Erythroblast (primary cell): ENCODE measurements at regions not wholly inside any gene's neighbourhood (a gene's known extent, or its start where the extent isn't known, plus 50 kb on each side); places are given as distances from the start of the nearest gene placed in this dataset.

Source experiments
- DNase-seq, 2 experiments: peaks; one replicate each; lab custom pipeline; 2025; lab: John Stamatoyannopoulos, UW
- GATA1 ChIP-seq: IDR thresholded peaks from 2 replicates; pipeline ENCODE4 v1.6.1; 2011; ENCODE audit warnings: low read depth, mild to moderate bottlenecking, control low read depth, low read length, moderate library complexity
- POLR2A ChIP-seq: IDR thresholded peaks from 2 replicates; pipeline ENCODE4 v1.6.1; 2011; ENCODE audit warnings: mild to moderate bottlenecking, low read length

DNA sequence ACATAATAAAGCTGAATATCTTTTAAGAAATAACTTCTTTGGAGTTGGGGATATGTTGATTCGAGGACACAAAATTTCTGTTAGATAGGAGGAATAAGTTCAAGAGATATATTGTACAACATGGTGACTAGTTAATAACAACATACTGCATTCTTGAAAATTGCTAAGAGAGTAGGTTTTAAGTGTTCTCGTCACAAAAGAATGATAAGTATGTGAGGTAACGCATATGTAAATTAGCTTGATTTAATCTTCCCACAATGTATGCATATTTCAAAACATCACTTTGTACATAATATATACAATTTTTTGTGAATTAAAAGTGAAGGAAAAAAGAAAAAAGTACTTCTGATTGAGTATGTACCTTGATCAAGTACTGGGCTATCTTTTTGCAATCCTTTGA, 428.0 kb upstream of the TRPC7 start:
- no peak for TF ChIP-seq POLR2A
- TF ChIP-seq GATA1: no peak
- DNase-seq: no peak

DNA sequence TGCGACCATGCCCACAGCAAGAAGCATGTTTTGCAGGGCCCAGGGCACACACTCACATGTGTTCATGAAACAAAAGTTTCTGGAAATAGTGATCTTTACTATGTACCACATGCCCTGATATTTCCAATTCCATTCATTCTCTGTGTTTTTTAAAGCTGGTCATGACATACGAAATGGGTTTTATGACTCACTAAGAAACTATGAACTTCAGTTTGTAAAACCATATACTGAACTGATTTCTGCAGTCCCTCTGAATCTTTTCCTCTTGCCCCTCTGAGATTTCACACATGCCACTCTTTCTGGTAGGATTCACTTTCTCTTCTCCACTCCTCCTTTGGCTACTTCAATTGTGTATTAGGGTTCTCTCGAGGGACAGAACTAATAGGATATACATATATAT, 416.1 kb upstream of the TRPC7 start:
- TF ChIP-seq GATA1: no peak
- TF ChIP-seq POLR2A: no peak
- DNase-seq: no peak

DNA sequence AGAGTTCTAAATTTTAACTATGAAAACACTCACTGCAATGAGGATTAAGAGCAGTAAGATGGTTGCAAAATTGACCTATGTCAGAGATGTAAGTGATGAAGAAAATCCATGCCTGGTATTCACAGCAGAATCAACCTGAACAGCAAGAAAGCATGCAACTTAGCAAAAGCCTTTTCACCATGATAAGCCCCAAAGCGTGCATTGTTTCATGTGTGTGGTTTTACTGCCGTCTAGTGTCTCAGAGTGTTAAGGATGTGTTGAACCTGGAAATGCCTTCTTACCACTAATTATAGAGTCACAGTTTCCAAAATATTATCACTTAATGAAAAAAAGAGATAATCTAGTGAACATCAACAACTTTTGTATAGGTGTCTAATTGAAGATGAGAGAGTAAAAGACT, 415.2 kb upstream of the TRPC7 start:
- no peak for DNase-seq

DNA sequence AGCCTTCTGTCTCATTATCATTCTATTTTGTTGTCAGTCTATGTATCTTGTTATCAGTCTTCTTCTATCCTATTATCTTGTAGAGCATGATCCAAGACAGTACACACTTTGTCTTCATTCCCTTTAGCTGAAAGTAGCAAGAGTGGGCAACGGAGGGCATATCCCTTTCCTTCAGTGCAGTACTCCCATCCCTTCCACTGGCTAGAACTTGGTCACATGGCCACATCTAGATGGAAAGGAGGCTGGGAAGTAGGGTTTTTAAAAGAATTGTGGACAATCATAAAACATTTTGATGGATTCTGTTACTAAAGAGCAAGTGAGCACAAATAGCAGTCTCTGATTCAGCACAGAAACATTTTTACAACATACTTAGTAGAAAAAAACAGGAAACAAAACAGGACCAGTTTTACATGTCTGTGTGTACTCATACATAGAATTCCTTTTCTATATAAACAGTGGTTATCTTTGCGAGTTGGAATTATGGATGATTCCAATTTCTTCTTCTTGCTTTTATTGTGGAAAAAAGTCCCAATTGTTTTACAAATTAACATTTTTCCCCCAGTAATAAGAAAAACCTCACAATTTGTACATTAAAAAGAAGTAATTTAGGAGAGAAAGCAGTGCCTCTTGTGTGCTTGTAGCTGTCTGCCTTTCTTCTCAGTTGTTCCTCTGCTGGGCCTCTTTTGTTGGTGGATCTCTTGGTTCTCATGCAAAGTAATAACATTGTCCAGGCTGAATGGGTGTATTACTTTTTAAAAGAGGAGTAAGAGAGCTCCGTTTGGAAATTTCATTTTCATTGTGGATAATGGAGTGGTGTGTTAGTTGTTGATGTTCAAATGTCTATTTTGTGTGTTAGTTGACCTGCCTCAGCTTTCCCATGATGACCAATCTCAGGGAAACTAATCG, 410.9 kb upstream of the TRPC7 start:
- DNase-seq: no peak
- TF ChIP-seq POLR2A (no peak), GATA1 (no peak)

More for the DNA sequence above, 415.2 kb upstream of the TRPC7 start:
- TF ChIP-seq GATA1 (no peak), POLR2A (no peak)

DNA sequence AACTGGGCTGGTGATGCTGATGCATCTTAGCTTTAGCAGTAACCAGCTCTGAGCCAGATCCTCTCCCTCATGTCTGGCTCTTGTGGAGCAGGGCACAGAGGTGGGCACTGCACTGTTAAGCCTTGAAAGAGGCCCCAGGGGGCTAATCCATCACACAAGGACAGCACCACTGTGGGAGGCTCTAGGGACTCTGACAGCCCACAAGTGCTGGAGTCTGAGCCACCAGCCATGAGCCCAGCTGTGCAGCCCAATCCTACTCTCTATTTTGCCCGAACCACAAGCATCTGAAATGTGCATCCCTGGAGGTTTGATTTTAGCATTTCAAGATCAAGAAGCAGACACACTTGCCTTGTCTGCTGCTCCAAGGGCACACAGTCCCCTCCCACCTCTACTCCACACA, 407.1 kb upstream of the TRPC7 start:
- no peak for DNase-seq
- TF ChIP-seq POLR2A (no peak), GATA1 (no peak)

DNA sequence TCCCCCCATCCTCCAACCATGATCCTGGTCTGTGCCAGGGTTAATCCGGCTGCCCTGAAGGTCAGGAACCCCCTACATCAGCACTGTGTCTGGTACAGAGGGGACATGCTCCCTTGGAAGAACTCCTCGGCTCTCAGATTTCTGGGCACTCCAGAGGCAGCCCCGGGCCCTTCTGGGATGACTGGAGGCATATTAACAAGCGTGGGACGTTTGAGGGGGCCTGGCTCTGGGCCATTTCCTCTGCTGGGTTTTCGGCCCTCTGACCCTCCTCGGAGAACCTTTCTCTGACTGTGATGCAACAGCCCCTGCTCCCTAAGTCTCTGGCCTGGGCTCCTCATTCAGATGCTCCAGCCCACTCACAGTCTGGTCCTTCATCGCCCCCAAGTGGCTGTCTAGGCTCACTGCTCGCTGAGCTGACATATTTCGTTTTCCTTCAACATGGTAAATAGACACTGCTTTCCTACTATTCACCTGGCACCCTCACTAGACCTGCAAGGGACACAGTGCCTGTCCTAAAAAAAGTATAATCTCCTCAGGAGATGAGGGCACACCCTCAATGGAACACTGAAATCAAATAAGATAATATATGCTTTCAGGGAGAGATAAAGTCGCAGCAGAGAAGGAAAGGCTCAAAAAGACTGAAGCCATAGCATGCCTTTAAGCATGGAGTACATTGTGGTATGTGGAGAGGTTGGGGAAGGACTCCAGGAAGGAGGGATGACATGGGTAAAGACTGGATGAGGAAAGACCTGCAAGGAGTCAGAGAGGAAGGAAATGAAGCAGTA, 404.7 kb upstream of the TRPC7 start:
- peak; percentile 36 to 58 for DNase-seq
- no peak for TF ChIP-seq GATA1
- no peak for TF ChIP-seq POLR2A

DNA sequence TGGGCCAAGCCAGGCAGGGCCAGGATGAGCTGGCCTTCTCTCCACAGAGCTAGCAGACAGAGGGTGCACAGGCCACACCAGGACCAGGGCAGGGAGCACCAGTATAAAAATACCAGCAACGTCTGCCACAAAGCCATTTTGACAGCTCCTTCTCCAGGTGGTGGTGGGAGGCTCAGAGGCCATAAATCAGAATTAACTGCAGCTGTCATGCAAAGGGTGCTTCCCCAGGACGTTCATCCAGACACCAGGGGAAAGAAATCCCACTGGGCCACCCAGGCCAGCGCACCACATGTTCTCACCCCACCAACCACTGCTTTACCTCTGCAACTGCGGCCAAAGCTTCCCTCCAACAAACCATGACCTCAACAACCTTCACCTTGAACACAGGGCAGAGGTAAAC, 403.7 kb upstream of the TRPC7 start:
- no peak for TF ChIP-seq GATA1
- no peak for TF ChIP-seq POLR2A
- DNase-seq: no peak

DNA sequence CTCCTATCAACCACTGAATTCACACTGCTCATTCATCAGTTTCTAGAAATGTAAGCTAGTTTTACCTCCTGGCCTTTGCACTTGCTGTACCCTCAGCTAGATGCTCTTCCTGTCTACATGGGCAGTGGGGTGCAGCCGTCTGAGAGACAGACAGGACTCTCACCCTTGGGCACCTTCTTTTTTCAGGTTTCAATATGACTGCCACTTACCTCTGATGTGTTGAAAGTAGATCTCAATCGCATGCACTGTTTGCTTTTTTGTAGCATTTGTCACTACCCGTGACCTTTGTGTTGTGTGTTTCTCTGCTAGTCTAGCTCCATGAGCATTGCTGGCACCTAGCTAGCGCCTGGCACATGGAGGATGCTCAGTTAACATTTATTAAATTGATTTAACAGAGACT, 403.1 kb upstream of the TRPC7 start:
- no peak for TF ChIP-seq POLR2A
- TF ChIP-seq GATA1: no peak

DNA sequence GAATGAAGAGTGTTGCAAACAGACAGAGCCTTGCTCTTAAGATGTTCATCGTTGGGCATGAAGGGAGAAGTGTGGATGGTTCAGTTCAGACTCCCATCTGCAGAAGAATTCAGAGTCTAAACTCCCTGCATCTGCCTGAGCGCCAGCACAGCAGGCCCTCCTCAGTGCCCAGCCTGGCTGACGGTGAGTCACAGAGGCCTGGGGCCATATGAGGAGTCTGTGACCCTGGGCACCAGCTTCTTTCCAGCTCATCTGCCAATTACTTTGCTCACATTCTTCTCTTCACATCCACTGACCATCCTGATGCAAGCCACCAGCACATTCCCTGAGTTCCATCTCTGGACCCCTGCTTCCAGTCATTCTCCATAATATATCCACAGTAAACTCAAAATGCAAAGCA, 401.1 kb upstream of the TRPC7 start:
- no peak for DNase-seq

More for the DNA sequence above, 403.1 kb upstream of the TRPC7 start:
- no peak for DNase-seq

DNA sequence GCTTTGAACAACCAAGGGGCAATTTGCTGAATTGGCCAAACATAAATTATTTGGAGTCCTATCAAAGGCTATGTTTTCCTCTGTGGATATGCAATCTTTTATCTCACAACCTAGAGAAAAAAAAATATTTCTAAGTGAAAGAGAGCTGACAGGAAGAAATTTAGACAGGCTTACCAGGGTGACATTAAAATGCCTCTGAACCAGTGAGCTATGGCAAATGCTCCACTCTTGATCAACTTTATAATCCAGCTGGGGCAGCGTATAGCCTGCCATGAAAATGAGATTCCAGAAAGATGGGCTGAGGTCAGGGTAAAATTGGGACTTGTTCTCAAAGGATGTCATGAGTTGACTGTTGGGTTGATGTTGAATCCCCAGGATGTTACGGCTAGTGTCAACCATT, 399.3 kb upstream of the TRPC7 start:
- no peak for DNase-seq
- TF ChIP-seq GATA1 (no peak), POLR2A (no peak)

More for the DNA sequence above, 401.1 kb upstream of the TRPC7 start:
- TF ChIP-seq GATA1 (no peak), POLR2A (no peak)

DNA sequence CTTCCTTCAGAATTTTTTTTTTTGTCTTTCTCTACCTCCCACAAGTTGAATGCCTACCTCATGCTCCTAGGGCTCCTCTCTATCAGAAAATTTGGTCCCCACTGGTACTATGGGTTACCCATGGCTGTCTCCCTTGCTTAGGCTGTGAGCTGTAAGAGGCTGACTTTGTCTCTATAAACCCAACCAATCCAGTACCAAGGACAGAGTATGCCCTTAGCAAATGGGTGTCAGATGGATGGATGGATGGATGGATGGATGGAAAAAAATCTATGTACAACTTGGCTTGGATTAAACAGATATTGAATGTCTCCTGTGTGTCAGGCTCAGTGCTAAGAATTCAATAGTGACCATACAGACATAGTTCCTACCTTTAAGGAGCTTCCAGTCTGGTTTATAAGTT, 398.2 kb upstream of the TRPC7 start:
- DNase-seq: no peak
- TF ChIP-seq POLR2A: no peak
- no peak for TF ChIP-seq GATA1

DNA sequence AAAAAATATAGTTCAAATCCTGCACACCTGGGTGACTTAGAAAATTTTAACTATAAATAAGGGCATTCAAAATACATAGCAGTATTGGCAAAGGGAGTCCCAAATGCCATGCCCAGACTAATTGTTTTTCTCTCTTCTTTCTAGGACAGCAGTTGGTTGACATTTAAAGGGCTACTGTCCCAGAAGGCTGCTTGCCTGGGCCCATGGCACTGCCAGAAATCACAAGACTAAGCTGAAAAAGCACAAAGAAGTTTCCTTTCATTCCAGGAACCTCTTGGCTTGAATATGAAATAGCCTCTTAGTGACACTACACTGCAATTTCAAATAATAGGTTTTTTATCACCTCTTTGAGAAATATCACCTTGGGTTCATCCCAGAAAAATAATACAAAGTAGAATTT, 388.9 kb upstream of the TRPC7 start:
- TF ChIP-seq POLR2A (no peak), GATA1 (no peak)
- DNase-seq: no peak

DNA sequence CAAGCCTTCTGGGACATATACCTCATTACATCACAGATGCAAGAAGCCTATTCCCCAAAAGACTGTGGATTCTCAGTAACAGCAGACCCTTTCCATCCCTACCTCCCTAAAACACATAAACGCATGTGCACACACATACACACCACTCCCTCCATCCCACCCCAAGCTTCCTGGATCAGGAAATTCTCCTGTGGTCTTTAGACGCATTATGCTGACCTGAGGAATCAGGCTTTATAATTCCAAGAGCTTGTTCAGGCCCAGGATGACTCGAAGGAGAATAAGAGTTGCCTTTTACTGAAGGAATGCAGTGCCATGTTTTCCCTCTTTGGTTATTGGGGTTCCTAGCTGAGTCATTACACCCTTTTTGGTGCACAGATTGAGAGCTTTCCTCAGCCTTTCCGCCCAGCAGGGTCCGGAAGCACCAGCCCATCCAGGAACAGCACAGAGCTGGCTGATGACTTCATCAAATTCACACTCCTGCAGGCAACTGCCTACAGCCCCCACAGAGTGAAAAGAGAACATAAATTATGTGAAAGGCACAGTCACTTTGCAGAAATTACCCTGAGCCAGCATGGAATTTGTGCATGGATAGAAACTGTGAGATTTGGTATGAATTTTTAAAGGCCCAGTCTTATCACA, 385.0 kb upstream of the TRPC7 start:
- TF ChIP-seq GATA1 (no peak), POLR2A (no peak)
- DNase-seq: no peak

DNA sequence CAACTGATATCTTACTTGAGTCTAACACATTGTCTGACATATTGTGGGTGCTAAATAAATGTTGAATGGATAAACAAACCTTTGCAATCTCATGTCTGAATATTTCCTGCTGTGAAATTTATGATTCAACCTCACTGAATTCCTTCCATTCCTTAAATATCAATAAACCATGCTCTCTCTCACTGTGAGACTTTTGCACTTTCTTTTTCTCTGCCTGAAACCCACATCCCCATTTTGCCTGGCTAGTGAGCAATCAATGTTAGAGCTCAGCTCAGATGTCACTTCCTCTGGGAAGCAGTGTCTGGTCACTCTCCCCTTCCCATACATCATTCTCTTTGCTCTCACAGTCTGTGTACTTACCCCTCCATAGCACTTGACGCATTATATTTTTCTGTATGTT, 383.7 kb upstream of the TRPC7 start:
- no peak for DNase-seq
- TF ChIP-seq POLR2A: no peak
- TF ChIP-seq GATA1: no peak
